B cell (primary cell): ENCODE measurements at regions not wholly inside any gene's neighbourhood (a gene's known extent, or its start where the extent isn't known, plus 50 kb on each side); places are given as distances from the start of the nearest gene placed in this dataset.

Experiments used
- CTCF ChIP-seq: fragments of 200-600 bp; IDR thresholded peaks from one replicate; pipeline ENCODE4 v1.8.0; 2022; ENCODE audit warnings: antibody characterized with exemption, mild to moderate bottlenecking
- EZH2 ChIP-seq: IDR thresholded peaks from 2 replicates; pipeline ENCODE4 v1.6.1; 2012; ENCODE audit warnings: borderline replicate concordance, low read depth, mild to moderate bottlenecking, moderate library complexity, low read length; ENCODE audit not compliant: insufficient read depth, poor library complexity, severe bottlenecking

DNA sequence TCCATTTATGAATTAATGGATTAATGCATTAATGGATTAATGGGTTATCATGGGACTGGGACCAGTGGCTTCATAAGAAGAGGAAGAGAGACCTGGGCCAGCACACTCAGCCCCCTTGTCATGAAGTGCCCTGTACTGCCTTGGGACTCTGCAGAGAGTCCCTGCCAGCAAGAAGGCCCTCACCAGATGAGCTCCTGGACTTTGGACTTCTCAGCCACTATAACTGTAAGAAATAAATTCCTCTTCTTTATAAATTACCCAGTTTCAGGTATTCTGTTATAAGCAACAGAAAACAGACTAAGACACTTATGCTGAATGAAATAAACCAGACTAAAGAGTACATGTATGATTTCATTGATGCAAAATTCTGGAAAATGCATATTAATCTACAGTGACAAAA, 119.4 kb upstream of the MSX1 start:
- TF ChIP-seq CTCF (no peak), EZH2 (no peak)
